GM12891 (cell line): ENCODE measurements at regions not wholly inside any gene's neighbourhood (a gene's known extent, or its start where the extent isn't known, plus 50 kb on each side); places are given as distances from the start of the nearest gene placed in this dataset.

Experiments used
- POLR2A ChIP-seq: IDR thresholded peaks from 2 replicates; pipeline ENCODE4 v1.6.1; 2011; ENCODE audit warnings: low read depth, low read length, control low read depth
- POU2F2 ChIP-seq: IDR thresholded peaks from 2 replicates; pipeline ENCODE4 v1.6.1; 2011; ENCODE audit warnings: low read depth, mild to moderate bottlenecking, control low read depth, low read length, moderate library complexity

DNA sequence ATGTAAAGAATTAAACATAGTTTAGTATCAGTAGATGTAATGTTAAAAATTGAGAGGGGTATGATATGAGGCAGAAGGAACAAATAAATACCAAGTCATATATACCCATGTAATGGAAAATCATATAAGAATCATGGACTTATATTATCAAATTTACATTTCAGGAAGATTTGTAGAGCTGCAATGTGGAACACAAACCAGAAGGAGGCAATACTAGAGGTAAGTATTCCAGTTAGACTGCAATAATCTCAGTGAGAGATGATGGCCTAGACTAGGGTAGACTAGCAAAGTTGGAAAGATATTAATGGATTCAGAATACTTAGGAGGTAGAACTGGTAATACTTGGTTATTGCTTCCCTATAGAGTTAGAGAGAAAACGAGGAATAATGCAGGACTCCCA lies 603.0 kb upstream of the KLHL4 start:
- no peak for TF ChIP-seq POLR2A
- TF ChIP-seq POU2F2, result no peak
